IPS-18a (cell line): ENCODE measurements at regions not wholly inside any gene's neighbourhood (a gene's known extent, or its start where the extent isn't known, plus 50 kb on each side); places are given as distances from the start of the nearest gene placed in this dataset.

ENCODE experiments used
- H3K27ac ChIP-seq: one replicate; pipeline ENCODE4 v1.5.1; 2013; ENCODE audit warnings: low read length
- H3K27me3 ChIP-seq: one replicate; pipeline ENCODE4 v1.6.1; 2013; ENCODE audit warnings: mild to moderate bottlenecking, low read length; ENCODE audit not compliant: control insufficient read depth, insufficient read depth
- H3K36me3 ChIP-seq: one replicate; pipeline ENCODE4 v1.6.1; 2013; ENCODE audit warnings: low read depth, low read length; ENCODE audit not compliant: control insufficient read depth
- H3K4me1 ChIP-seq: one replicate; pipeline ENCODE4 v1.6.1; 2013; ENCODE audit warnings: low read depth, low read length; ENCODE audit not compliant: control insufficient read depth
- H3K4me3 ChIP-seq: one replicate; pipeline ENCODE4 v1.5.1; 2013; ENCODE audit warnings: low read length
- H3K9ac ChIP-seq: one replicate; pipeline ENCODE4 v1.6.1; 2013; ENCODE audit warnings: mild to moderate bottlenecking, low read length, moderate library complexity
- H3K9me3 ChIP-seq: one replicate; pipeline ENCODE4 v1.6.1; 2013; ENCODE audit warnings: low read depth, low read length; ENCODE audit not compliant: control insufficient read depth

DNA sequence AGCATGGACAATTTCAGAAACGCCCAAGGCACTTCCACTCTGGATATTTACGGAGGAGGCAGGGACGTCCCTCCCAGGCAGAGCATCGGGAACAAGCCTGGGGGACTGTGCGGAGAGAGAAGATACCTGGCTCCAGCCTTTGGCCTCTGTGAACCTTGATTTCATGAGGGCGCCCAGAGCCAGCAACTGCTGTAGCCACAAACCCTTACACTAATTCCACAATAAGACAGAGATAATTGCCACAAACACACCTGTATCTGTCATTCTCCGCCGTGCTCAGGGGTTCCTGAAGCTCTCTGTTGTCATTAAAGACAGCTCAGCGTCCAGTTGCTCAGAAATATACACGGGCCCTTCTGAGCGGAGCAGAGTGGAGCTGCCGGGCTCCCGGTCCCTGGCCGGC, 1292.1 kb downstream of the TBC1D22A start:
- Histone ChIP-seq H3K4me1 (no peaks in the 10 kb centered on the region), H3K36me3 (no peaks in the 10 kb centered on the region), H3K27ac (no peak overlapping the region), H3K9ac (no peak overlapping the region), H3K4me3 (no peak overlapping the region), H3K27me3 (no peaks in the 10 kb centered on the region), H3K9me3 (no peaks in the 10 kb centered on the region)

DNA sequence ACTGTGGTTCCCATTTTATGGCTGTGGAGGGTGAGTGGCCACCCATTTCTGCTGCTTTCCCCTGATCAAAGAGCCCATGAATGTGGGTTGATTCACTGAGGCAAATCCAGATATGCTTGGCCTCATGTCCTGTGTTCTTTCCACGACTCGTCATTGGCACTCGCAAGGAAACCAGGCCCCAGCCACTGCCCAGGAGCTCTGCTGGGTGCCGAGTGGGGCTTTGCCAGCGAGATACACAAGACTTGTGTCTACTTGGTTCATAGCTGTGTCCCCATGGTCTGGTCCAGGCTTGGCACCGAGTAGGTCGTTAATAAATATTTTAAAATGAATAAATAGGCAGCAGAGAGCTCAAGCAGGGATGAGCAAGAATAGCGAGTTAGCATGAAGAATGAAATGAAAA, 1291.5 kb downstream of the TBC1D22A start:
- H3K36me3 ChIP-seq: no peaks in the 10 kb centered on the region
- H3K4me1 ChIP-seq: no peaks in the 10 kb centered on the region
- H3K4me3 ChIP-seq: no peak overlapping the region
- no peak overlapping the region for H3K9ac ChIP-seq
- H3K9me3 ChIP-seq: no peaks in the 10 kb centered on the region
- no peak overlapping the region for H3K27ac ChIP-seq
- no peaks in the 10 kb centered on the region for H3K27me3 ChIP-seq

DNA sequence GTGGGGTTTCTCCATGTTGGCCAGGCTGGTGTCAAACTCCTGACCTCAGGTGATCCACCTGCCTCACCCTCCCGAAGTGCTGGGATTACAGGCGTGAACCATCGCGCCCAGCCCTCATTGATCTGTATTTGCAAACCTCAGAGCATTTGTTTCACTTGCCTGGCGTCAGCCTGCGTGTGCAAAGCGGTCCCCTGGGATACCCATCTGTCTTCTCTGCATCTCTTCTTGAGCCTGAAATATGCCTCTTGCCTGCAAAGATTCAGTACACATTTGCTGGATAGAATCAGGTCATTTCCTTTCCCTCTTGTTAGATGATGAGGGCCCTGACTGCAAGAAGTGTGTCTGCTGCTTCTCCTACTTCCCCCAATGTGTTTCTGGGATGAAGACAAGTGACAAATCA, 1291.0 kb downstream of the TBC1D22A start:
- Histone ChIP-seq H3K4me1 (no peaks in the 10 kb centered on the region), H3K4me3 (no peak overlapping the region), H3K9ac (no peak overlapping the region), H3K36me3 (no peaks in the 10 kb centered on the region), H3K27me3 (no peaks in the 10 kb centered on the region), H3K9me3 (no peaks in the 10 kb centered on the region), H3K27ac (no peak overlapping the region)

DNA sequence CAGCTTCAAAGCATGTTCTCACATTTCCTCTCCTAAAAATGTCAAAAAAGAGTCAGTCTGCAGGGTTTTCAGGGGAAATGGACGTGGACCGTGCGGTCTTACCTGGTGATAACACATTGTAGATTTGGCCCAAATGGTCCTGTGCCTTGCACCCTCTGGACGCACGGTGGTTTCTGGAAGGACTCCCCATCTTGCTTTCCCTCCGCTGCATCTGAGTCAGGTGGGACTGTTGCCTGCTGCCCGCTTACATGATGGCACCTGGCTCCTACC, 1290.1 kb downstream of the TBC1D22A start:
- Histone ChIP-seq H3K27ac (no peak overlapping the region), H3K9ac (no peak overlapping the region), H3K36me3 (no peaks in the 10 kb centered on the region), H3K27me3 (no peaks in the 10 kb centered on the region), H3K9me3 (no peaks in the 10 kb centered on the region), H3K4me1 (no peaks in the 10 kb centered on the region), H3K4me3 (no peak overlapping the region)

DNA sequence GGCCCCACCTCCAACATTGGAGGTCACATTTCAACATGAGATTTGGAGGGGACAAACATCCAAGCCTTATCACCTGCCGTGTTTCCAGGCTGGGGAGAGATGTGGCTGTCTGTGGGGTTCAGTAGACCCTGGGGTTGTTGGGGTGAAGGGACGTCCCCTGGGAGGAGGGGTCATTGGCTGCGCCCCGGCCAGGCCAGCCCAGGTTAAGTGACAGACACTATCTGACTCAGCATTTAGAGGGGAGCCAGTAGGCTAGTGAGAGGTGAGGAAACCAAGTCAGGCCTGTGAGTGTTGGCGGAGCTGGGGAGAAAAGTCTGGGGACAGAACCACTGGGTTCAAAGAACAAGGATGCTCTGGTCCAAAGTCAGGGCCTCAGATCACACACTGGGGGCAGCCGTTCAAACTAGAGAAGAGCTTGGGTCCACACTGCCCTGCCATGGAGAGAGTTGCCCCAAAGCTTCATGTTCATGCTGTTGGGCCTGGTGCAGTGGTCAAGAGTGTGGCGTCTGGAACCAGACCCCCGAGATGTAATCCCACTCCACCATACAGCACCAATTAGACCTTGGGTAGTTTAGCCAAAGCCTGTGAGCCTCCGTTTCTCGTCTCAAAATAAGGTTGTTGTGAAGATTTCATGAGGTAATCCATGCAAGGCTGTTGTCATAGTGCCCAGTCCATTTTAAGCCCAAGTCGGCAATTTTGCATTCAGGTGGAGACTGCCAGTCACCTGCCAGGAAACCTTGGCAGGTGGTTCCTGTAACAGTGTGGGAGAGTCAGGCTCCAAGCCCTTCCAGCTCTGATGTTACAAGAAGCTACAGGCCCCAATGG, 1289.6 kb downstream of the TBC1D22A start:
- H3K4me3 ChIP-seq: no peak overlapping the region
- no peaks in the 10 kb centered on the region for H3K4me1 ChIP-seq
- H3K27me3 ChIP-seq: no peaks in the 10 kb centered on the region
- no peaks in the 10 kb centered on the region for H3K36me3 ChIP-seq
- no peak overlapping the region for H3K27ac ChIP-seq
- no peaks in the 10 kb centered on the region for H3K9me3 ChIP-seq
- no peak overlapping the region for H3K9ac ChIP-seq

DNA sequence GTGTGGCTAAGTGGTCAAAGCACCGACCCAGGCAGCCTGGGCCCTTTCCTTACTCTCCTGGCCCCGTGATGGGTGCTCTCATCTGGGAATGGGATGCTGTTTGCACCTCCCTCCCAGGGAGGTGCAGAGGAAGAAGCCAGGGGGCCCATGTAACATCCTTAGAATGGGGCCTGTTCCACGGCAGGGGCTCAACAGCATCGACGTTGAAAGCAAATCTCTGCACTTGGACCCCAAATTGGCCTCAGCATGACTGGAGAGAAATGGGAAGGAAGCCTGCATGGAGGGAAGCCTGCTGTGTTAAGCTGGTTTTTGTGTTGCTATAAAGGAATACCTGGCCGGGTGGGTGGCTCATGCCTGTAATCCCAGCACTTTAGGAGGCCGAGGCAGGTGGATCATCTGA, 1288.4 kb downstream of the TBC1D22A start:
- no peak overlapping the region for H3K9ac ChIP-seq
- H3K4me1 ChIP-seq: no peaks in the 10 kb centered on the region
- no peak overlapping the region for H3K27ac ChIP-seq
- H3K27me3 ChIP-seq: no peaks in the 10 kb centered on the region
- no peak overlapping the region for H3K4me3 ChIP-seq
- no peaks in the 10 kb centered on the region for H3K9me3 ChIP-seq
- no peaks in the 10 kb centered on the region for H3K36me3 ChIP-seq

DNA sequence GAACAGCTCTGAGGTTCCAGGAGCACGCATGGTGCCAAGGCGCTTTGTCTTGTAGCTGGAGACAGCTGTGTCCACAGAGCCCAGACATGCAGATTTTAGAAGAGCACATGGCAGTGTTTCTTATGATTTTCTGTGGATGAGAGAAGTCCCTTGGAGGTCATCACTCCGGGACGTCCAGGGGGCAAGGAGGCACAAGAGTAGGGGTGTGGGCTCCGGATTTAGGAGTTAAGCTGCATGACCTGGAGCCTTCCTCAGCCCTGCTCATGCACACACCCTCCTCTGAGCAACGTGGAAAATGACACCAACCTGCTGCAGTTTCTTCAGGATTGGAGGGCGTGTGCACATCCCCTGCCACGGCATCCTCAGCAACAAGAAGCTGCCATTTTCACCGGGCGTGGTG, 1286.7 kb downstream of the TBC1D22A start:
- Histone ChIP-seq H3K36me3 (no peaks in the 10 kb centered on the region), H3K9me3 (no peaks in the 10 kb centered on the region), H3K27me3 (no peaks in the 10 kb centered on the region), H3K4me3 (no peak overlapping the region), H3K4me1 (no peaks in the 10 kb centered on the region), H3K27ac (no peak overlapping the region), H3K9ac (no peak overlapping the region)

DNA sequence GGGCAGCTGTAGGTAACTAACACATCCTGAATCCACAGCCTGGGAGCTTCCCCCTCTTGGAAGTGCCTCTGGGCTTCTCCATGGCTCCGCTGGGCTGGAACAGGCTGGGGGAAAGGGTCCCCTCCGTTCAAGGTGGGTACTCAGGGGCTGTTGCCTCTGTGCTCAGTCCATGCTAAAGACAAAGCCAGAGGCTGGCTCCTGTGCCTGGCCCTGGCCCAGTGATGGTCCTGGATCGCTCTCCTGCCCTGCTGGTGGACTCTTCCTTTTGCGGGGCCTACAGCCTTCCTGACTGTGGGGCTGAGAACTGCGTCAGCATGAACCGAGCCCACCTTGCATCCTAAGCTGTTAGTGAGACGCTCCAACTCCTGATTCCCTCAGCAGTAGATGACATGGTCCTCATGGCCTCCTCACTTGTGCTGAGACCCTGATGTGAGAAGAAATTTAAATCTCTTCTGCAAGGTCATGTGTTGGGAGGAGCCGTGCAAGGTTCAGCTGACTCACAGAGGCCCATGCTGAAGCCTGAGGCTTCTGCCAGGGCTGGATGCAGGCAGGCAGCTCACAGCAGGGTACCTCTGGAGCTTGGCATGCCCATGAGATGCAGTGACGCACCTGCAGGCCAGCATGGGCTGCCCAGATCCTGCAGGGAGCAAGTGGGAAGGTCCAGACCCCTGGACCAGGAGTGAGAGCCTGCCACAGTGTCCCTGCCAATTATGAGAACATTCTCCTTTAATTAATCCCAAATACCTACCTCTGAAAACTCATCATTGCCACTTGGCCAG, 1285.5 kb downstream of the TBC1D22A start:
- Histone ChIP-seq H3K9ac (no peak overlapping the region), H3K9me3 (no peaks in the 10 kb centered on the region), H3K36me3 (no peaks in the 10 kb centered on the region), H3K4me3 (no peak overlapping the region), H3K27me3 (no peaks in the 10 kb centered on the region), H3K27ac (no peak overlapping the region), H3K4me1 (no peaks in the 10 kb centered on the region)

DNA sequence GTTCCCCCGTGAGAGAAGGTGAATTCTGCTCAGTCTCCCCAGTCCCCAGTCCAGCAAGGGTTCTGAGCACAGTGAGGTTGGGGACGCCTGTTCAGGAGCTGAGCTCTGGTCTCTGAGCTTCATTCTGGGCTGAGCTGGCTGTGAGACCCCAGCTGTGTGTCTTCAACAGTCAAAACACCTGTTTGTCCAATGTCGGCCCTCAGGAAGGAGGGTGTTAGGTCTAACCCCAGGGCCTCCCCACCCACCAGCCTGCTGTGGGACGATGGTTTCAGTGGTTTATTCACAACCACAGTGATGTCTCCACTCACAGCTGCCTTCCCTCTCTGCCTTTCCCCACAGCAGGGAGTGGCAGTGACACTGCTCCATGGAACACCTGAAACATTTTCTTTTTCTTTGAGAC, 1282.9 kb downstream of the TBC1D22A start:
- Histone ChIP-seq H3K4me1 (no peaks in the 10 kb centered on the region), H3K4me3 (no peak overlapping the region), H3K36me3 (no peaks in the 10 kb centered on the region), H3K9ac (no peak overlapping the region), H3K9me3 (no peaks in the 10 kb centered on the region), H3K27ac (no peak overlapping the region), H3K27me3 (no peaks in the 10 kb centered on the region)

DNA sequence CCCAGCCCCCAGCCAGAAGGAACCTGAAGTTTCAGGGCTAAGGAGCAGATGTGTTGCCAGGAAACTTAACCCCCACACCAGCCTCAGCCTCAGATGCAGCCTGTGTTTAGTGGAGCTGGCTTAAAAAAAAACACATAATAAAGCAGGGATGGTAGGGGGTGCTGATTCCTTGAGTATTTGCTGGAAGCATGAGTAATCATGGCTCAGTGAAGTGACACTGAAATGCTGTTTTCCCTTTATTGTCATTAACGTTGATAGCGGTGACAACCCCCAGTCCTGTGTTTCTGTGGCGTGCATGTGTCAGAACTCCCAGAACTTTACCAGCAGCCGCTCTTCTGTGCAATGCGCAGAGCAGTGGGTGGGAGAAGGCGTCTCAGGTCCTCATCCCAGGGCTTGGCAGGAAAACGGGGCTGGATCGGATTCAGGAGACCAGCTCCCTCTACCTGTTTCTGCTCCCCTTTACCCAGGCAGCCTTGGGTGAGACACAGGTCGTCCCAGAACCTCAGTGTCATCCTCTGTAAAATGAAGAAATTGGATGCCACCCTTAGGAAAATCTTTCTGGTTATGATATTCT, 1282.1 kb downstream of the TBC1D22A start:
- Histone ChIP-seq H3K4me3 (no peak overlapping the region), H3K27ac (no peak overlapping the region), H3K36me3 (no peaks in the 10 kb centered on the region), H3K9ac (no peak overlapping the region), H3K27me3 (no peaks in the 10 kb centered on the region), H3K4me1 (no peaks in the 10 kb centered on the region), H3K9me3 (no peaks in the 10 kb centered on the region)

DNA sequence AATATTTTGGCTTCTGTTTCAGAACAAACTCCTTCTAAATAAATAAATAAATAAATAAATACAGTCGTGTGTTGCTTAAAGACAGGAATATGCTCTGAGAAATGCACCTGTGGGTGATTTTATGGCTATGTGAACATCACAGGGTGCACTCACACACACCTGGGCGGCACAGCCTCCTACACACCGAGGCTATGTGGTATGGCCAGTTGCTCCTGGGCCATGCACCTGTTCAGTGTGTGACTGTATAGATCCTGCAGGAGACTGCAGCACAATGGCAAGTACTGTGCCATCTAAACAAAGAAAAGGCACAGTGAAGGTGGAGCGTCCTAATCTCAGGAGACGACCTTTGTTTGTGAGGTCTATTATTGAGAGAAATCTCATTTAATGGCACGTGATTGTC, 1281.1 kb downstream of the TBC1D22A start:
- H3K36me3 ChIP-seq: no peaks in the 10 kb centered on the region
- no peak overlapping the region for H3K27ac ChIP-seq
- H3K4me1 ChIP-seq: no peaks in the 10 kb centered on the region
- no peak overlapping the region for H3K4me3 ChIP-seq
- no peaks in the 10 kb centered on the region for H3K9me3 ChIP-seq
- no peak overlapping the region for H3K9ac ChIP-seq
- H3K27me3 ChIP-seq: no peaks in the 10 kb centered on the region
